Stimulated activated naive CD4-positive, alpha-beta T cell (primary cell): ENCODE measurements at regions not wholly inside any gene's neighbourhood (a gene's known extent, or its start where the extent isn't known, plus 50 kb on each side); places are given as distances from the start of the nearest gene placed in this dataset.
"Not testable (repeated sequence)": the region's sequence is repeated elsewhere in the genome, so short reads cannot be mapped to it uniquely, and the experiment has no call there.

ENCODE experiments used
- DNase-seq, 6 experiments: peaks; one replicate each; lab custom pipeline; 2025; lab: John Stamatoyannopoulos, UW

DNA sequence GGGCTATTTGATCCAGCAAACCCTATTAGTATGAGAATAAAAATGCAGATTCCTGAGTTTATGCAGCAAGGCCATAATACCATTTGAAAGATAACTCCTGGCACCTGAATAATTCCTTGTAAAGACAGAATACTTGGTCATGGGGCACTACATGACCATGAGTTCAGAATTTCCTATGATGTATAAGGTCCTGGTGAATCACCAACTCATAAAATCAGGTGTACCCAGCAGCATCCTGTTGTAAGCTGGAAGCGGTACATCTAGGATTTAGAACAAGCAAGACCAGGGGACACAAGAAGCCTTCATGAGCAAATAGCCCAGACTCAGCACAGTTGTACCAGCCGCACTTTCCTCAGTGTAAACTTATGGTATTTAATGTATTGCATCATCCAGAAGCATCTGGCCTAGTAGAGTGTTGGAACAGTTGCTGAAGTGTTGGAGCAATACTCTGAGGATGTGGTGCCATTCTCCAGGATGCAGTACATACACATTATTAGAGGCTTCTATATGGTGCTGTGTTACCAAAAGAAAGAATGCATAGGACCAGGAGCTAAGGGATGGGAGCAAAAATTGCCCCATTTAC, 233.4 kb downstream of the SQOR start:
- no peak for DNase-seq

DNA sequence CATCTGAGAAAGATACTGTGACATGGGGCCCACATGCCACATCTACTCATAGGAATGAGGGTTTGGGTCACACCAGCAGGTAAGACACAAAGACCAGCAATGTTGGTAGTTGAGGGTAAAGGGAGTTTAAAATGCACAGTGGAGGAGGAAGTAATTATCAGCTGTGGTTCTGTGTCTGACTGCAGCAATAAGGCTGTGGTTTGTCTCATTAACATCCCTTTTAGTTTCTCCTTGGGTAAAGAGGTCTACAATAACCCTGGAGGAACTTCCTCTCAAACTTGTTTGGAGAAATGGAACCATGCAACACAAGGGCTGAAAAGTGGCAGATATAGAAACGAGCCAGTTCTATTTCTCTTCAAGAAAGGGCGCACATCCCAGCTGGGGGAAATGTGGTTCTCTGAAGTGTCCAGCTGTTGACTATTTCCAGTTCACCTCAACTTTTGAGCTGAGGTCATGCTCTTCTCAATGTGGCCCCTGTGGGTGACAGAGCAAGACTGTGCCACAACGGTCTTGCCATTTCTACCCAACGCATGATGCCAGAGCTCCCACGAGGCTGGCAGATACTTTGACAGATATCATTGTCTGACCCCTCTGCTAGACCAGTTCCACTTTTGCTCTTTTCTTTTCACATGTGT, 234.3 kb downstream of the SQOR start:
- no peak for DNase-seq

DNA sequence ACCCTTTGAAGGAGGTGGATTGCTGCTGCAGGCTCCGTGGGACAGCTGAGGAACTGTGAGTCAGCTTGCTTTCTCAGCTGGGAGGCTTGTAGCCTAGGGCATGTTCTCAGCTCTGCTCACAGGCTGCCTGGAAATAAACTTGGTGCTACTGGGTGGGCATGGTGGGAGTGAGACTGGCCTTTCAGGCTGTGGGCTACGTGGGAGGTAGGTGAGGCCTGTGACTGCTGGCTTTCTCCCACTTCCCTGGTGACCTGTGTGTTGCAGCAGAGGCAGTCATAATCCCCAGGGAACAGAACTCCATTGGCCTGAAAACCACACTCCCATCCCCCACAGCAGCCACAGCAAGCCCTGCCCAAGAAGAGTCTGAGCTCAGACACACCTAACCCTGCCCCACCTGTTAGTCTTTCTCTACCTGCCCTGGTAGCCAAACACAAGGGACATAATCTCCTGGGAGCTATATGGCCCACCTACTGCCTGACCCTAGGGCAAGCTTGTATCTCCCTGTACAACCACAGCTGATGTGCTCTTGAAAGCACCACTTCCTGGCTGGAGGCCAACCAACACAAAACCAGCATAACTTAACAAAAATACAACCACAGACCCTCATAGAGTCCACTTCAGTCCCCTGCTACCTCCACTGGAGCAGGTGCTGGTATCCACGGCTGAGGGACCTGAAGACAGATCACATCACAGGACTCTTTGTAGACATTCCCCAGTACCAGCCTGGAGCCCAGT, 236.5 kb downstream of the SQOR start:
- no peak for DNase-seq

DNA sequence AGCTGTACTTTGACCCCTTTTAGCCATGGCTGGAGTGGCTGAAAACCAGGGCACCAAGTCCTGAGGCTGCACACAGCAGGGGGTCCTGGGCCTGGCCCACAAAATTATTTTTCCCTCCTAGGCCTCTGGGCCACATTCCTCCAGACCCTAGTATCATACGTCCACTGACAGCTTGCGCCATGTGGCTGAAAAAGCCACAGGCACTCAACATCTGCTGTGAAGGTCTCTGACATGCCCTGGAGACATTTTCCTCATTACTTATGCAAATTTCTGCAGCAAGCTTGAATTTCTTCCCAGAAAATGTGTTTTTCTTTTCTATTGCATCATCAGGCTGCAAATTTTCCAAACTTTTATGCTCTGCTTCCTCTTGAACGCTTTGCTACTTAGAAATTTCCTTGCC, 239.0 kb downstream of the SQOR start:
- no peak for DNase-seq

DNA sequence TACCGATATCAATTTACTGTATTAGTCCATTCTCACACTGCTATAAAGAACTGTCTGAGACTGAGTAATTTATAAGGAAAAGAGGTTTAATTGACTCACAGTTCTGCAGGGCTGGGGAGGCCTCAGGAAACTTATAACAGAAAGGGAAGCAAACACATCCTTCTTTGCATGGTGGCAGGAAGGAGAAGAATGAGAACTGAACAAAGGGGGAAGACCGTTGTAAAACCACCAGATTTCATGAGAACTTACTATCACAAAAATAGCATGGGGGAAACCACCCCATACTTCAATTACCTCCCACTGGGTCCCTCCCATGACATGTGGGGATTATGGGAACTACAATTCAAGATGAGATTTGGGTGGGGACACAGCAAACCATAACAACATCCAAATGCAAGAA, 239.7 kb downstream of the SQOR start:
- not testable (repeated sequence) for DNase-seq

DNA sequence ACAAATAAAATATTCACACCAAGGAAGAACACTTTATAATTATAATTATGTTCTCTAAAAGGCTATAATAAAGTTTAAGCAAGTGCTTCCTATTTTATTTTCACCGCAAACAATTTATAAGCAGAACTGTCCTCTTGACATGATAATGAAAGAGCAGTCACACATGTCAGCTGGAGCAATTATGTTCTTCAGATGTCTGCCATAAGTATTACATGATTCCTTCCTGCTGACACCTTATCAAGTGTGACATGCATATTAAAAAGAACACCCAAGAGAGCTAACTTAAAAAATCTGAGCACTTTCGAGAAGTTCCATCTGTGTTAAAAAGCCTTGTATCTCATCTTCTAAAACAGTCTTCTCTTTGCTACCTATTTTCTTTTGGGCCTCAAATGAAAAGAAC, 249.5 kb downstream of the SQOR start:
- no peak for DNase-seq

DNA sequence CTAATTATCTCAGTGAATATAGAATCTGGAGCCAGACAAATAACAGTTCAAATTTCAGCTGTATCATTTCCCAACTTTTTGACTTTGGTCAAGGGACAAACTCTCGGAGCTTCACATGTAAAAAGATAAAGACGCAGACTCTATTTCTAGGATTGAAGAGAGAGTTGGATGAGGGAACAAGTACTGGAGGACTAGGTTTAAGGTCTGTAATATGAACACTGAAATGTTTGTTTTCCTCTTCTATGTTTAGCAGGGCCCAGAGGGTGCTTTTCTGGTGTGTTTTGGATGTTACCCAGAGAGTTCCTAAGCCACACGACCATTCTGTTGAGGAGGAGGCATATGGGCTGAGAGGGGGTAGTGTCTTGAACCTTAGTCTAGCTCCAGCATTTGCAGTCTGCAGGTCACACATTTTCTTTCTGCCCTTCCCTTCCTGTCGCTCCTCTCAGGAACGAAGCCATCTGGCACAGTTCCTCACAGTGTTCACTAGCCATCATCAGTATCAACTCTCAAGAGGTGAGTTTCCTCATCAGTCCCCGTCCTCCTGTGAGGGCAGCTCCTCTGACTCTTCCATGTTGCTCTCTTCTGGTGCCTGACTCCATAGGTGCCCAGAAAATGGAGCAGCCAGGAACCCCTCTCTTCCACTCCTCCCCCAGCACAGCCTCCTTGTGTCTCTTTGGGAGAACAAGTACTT, 250.1 kb downstream of the SQOR start:
- DNase-seq: no peak

DNA sequence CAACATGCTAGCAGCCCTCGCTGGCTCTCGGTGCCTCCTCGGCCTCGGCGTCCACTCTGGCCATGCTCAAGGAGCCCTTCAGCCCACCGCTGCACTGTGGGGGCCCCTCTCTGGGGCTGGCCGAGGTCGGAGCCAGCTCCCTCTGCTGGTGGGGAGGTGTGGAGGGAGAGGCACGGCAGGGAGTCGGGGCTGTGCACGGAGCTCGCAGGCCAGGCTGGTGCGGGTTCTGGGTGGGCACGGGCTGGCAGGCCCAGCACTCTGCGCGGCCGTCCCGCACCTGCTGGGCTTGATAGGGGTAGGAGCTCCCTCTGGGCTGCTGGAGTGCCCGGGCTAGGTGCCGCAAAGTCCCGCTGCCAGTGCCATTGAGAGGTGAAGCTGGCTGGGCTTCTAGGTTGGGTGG, 251.0 kb downstream of the SQOR start:
- DNase-seq: no peak

DNA sequence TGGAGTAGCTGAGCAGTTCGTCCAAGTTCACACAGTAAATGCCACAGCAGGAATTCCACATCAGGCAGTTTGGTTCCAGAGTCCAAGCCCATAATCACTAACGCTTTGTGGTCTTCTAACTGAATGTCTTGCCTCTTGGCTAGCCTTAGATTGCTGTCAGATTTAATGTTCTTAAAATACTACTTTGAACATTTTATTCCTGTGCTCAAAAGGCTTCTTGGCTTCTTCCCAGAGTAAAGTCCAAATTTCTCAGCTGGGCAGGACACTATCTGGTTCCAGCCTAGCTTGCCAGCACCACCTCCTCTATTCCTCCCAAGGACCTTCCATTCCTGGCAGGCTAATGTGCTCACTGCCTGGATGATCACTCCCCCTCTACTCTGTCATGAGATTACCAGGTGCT, 256.9 kb downstream of the SQOR start:
- no peak for DNase-seq

DNA sequence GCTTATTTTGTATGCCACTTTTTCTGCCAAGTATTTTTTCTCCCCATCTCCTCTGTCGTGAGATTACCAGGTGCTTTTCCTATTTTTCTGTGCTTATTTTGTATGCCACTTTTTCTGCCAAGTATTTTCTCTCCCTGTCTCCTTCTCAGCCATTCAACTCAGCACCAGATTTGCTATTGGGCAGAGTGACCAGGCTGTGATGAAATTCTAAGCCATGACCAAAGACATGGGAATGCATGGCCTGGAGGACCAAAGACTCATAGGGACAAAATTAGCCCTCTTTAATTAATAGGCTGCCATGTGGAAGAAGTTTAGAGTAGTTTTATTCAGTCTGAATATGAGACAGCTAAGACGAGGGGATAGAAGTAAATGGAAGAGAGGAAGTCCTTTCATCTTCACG, 257.4 kb downstream of the SQOR start:
- DNase-seq: no peak

DNA sequence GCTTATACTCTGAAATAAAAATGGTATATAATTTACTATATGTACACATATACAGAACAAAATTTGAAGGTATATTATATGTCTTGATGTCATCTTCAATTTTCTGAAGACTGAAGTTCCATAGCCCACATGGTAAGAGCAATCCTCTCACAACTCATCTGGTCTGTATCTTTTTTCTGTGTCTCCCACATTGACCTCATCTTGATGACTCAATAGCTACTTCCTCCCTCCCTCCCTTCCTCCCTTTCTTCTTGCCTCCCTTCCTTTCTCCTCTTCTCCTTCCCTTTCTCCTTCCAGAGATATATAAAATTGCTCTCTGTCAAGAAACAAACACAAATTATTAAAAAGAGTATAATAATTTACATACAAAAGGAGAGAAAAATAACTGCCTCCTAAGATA, 268.5 kb downstream of the SQOR start:
- DNase-seq: no peak

DNA sequence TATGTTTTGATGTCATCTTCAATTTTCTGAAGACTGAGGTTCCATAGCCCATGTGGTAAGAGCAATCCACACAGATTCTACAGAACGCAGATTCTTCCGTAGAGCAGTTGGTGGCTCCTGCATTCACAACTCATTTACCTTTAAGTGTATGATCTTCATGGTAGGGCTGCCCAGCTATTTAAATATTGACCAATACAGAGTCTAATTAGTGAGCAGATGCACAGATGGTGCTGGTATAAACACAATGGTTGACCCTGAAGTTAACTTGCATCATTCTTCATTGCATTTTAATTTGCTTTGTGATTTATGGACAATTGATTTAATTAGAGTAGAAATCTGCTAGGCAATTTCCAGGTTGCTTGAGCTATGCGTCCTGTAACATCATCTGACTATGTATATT, 269.2 kb downstream of the SQOR start:
- DNase-seq: no peak

DNA sequence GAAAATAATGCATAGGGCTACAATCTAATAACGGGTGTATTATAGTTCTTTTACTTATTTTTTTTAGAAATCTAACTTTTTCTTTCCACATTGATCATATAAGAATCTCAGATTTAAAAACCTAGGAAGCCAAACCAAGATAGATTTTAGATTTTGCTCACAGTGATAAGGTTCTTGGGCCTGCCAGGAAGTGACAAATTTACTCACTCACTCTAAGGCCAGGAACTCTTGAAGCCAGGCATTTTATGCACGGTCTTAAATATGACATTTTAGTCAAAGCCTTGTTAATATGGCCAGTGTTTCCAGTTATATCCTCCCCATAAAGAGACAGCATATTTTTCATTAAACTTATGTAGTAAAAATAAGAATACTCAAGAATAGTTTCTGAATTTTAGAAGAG, 271.4 kb downstream of the SQOR start:
- DNase-seq: no peak

DNA sequence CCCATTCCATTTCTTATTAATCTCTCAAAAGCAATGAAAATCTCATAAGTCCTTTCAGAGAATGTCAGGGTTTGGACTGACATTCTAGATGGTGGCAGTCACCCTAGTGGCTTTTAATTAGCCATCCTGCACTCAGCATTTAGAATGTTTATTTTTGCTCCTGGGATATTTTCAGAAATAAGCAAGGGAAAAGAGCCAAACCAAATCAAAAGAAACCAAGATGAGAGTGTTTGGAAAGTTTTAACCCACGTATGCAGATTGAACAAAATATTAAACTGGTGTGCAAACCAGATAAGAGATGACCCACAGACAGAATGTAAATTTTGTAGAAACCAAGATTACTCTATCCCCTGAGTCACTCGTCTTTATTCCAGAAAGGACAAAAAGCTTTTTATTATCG, 275.8 kb downstream of the SQOR start:
- no peak for DNase-seq

DNA sequence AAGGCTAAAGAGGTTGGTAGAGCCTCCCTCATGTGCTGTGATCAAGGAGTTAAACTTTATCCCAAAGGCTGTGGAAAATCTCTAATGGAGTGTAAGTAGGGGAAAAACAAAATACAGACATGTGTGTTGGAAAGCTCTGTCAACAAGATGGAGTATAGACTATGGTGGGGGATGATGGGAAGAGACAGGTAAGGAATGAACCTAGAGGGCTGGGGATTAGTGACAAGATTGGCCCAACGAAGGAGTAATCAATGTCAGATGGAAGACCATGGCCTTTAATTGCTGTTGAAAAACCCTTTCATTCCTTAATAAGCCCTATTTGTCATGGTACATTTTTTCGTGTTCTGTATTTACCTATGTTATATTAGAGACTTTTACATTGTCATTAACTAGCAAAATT, 278.6 kb downstream of the SQOR start:
- DNase-seq: no peak

DNA sequence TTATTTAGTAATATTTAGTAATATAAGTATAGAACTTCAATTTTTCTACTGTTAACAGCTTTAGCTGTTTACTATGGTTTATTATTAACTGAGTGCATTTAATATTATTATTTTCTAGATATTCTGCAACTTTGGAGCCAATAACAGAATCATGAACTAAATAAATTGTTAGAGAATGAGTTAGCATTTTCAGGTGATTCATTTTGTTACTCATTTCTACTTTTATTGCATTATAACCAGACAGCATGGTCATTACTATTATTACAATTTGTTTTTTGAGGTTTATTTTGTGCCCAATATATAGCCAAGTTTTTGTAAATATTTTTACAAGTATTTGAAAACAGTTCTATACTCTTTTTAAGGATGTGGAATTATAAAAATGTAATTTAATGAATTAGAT, 279.6 kb downstream of the SQOR start:
- no peak for DNase-seq

DNA sequence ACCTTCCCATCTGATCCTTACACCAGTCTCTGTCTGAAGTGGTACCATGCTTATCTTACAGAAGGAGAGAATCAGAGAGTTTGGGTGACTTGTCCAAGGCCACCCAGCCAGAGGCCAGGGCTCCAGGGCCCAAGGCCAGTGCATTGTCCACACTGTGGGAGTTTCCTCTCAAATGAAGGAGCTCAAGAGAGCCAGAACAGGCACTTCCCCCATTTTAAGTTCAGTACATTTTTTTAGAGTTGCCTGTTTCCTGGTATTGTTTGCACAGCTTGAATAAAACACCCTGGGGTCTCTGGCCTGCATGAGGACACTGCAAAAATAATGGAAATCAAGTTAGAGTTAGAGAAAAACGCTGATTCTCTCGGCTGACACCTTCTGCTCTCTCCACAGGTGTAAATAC, 284.0 kb downstream of the SQOR start:
- no peak for DNase-seq

DNA sequence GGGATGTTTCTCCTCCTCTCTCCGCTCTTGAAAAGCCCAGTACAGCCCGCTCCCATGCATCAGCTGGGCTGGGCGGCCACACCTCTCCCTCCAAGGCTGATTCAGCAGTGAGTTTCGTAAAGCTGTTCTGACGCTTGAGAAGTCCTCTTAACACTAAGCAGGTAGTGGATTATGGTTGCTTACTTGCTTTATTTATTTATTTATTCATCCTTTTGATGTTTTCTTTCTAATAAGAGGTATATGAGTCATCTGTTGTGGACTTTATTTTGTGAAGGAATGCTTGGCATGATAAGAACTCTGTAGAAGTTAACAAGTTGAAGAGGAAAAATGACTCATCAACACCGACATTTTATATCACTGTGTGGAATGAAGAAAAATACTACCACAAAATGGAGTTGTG, 285.0 kb downstream of the SQOR start:
- no peak for DNase-seq

DNA sequence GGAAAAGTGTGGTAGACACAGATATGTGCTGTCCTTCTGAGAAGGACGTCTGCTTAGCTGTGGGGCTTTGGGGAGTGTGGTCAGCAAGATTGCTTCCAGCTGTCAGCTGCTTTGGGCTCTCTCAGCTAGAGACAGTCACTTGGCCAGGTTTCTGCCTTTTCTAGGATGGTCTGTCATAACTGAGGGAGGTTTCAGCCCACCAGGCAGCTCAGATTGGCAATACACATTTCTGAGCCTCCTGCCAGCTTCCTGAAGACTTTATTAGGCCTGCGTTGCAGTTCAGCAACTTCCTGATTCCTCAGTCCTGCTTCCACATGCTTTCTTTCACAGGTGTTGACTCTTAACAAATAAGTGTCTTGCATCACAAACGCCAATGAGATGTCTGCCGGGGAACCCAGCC, 286.5 kb downstream of the SQOR start:
- DNase-seq: no peak

DNA sequence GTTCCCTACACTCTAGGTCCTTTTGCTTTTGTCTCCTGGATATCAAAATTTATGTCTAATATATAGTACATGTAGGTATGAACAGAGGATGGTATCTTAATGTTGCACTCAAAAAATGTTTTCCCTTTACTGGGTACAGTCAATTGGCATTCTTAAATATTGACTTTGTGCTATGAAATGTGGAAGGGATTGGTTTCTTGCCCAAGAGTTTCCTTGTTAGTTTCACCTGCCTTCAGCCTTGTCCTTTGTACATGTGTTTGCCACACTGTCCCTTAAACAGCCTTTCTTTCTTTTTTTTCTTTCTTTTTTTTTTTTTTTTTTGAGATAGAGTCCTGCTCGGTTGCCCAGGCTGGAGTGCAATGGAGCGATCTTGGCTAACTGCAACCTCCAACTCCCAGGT, 287.1 kb downstream of the SQOR start:
- no peak for DNase-seq

DNA sequence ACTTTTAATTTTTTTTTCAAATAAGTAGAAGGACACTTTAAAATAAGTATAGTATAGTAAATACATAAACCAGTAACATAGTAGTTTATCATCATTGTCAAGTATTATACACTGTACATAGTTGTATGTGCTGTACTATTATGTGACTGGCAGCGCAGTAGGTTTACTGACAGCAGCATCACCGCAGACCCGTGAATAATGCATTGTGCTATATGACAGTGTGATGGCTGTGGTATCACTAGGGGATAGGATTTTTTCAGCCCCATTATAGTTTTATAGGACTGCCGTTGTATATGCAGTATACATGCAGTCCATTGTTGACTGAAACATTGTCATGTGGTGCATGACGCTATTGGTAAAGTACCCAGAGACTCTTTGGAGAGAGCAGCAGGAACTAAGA, 306.5 kb downstream of the SQOR start:
- no peak for DNase-seq

DNA sequence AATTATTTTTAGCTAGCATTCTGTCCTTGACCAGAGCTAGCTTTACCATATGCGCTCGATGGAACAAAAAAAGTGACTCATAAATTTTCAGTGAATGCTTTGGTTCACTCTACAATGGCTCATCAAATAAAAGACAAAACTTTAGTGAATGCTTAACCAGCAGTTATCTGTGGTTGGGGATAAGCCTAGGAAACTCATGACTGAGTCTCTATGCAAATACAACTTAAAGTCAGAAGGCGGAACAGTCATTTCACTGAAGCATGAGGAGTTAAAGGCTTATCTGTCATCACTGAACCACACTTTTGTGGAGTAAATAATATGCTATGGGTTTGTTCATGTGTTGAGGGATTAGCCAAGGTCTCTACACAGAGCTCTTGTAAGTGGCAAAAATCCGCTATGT, 308.4 kb downstream of the SQOR start:
- DNase-seq: no peak

DNA sequence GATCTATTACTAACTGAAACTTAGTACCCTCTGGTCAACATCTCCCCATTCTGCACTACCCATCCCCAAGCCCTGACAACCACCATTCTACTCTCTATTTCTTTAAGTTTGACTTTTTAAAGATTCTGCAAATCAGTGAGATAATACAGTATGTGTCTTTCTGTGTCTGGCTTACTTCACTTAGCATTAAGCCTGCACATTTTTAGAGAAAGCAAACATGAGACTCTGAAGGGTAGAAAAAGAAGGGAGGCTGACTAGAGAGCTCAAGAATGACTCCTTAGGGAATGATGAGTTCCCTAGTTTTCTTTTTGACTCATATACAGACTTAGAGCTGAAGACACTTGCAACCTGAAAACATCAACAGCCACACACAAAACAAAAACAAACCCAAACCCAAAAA, 311.3 kb downstream of the SQOR start:
- no peak for DNase-seq
